Upper lobe of left lung (tissue), 4 donors: ENCODE measurements at regions not wholly inside any gene's neighbourhood (a gene's known extent, or its start where the extent isn't known, plus 50 kb on each side); places are given as distances from the start of the nearest gene placed in this dataset.

ENCODE experiments used
- POLR2A ChIP-seq, 4 donors: fragments of 450-650 bp; IDR thresholded peaks; one replicate each; pipeline ENCODE4 v1.5.1; 2016 to 2017; ENCODE audit warnings: antibody characterized with exemption in 4 of 4, mild to moderate bottlenecking in 2 of 4
- POLR2AphosphoS5 ChIP-seq, 2 donors: sonication (generic); formaldehyde crosslinking; IDR thresholded peaks; one replicate each; pipeline ENCODE4 v1.5.1; 2017; ENCODE audit warnings: antibody characterized with exemption in 2 of 2
- TF ChIP-seq, protein P1 (sequence below), 6 experiments: fragments of 450-650 bp in 4 of 6; fragments of 200-600 bp in 2 of 6; sonication (generic) in 2 of 6; IDR thresholded peaks; one replicate each; pipeline ENCODE4 v1.5.1; 2016 to 2019; ENCODE audit warnings: antibody characterized with exemption in 6 of 6

DNA sequence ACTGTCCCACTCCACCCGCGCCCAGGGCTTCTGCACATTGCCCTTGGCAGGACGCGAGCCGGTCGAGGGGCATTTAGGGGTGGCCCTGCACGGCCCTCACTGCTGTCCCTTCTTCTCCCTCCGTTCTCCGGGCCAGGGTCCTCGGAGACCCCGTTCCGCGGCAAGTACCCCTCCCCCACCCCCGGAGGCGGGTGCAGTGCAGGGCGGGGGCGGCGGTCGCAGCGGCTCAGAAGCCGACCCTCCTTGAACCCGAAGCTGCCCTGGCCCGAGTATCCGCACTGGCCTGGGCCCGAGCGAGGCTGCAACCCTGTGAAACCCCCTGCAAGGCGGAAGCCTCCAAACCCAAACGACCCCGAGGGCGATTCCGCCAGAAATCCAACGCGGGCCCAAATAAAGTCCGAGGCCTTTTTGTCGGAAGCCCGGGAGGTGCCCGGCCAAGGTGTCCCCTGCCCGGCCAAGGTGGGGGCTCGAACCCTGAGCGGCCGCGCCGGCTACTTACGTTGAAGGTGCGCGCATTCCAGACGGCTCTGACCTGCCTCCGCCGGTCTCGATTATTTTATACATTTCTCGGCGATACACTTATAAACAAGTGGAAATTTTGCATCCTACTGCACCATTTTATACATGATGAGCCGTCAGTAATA is 53.1 kb upstream of the TMEM33 start:
- TF ChIP-seq, protein P1, sequence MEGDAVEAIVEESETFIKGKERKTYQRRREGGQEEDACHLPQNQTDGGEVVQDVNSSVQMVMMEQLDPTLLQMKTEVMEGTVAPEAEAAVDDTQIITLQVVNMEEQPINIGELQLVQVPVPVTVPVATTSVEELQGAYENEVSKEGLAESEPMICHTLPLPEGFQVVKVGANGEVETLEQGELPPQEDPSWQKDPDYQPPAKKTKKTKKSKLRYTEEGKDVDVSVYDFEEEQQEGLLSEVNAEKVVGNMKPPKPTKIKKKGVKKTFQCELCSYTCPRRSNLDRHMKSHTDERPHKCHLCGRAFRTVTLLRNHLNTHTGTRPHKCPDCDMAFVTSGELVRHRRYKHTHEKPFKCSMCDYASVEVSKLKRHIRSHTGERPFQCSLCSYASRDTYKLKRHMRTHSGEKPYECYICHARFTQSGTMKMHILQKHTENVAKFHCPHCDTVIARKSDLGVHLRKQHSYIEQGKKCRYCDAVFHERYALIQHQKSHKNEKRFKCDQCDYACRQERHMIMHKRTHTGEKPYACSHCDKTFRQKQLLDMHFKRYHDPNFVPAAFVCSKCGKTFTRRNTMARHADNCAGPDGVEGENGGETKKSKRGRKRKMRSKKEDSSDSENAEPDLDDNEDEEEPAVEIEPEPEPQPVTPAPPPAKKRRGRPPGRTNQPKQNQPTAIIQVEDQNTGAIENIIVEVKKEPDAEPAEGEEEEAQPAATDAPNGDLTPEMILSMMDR (IDR thresholded peaks at IDR 0.05), result no peak
- no peak for TF ChIP-seq POLR2AphosphoS5 (IDR thresholded peaks at IDR 0.05)
- no peak for TF ChIP-seq POLR2A (IDR thresholded peaks at IDR 0.05)
